CD1c-positive myeloid dendritic cell (primary cell): ENCODE measurements at regions not wholly inside any gene's neighbourhood (a gene's known extent, or its start where the extent isn't known, plus 50 kb on each side); places are given as distances from the start of the nearest gene placed in this dataset.
"Not testable (repeated sequence)": the region's sequence is repeated elsewhere in the genome, so short reads cannot be mapped to it uniquely, and the experiment has no call there.

Experiments
- DNase-seq: peaks from one replicate; pipeline ENCODE4 v3.0.0-alpha.2; 2016; ENCODE audit errors: extremely low spot score

DNA sequence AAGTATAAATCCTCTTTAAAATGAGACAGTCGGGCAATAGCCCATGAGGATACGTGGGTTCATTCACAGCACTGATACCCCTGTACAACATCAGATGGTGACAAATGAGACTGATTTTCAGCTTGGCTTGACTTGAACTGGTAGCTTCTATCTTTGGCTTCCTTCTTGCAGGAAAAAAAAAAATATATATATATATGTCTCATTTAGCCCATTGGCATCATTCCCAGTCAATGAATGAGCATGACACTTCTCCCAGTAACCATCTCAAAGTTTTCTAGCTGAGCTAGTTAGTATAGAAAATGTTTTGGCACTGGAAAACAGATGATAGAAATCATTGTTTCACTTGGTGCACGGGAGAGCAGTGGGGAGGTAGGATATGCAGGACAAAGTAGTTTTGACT lies 222.5 kb upstream of the TAS2R1 start:
- no peak for DNase-seq

- no peak for DNase-seq
Measured at GRCh38 chr5:9851458-9851857, 221.3 kb upstream of the TAS2R1 start.

DNA sequence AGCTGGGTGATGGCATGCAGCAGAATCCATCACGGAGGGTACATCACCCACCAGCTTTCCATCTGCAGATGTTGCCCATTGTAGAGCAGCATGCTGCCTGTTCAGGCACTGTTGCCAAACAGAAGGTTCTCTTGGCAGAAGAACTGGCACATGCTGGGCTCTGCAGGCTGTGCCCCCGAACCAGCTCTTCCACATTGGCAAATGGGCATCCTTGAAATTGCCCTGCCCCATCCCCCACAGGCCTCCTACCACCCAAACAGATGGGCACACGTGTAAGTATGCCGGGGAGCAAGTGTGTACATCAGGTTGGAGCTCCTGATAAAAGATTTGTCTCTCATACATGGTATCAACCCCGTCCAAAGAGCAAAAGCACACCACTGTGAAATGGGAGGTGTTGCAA lies 220.3 kb upstream of the TAS2R1 start:
- no peak for DNase-seq

DNA sequence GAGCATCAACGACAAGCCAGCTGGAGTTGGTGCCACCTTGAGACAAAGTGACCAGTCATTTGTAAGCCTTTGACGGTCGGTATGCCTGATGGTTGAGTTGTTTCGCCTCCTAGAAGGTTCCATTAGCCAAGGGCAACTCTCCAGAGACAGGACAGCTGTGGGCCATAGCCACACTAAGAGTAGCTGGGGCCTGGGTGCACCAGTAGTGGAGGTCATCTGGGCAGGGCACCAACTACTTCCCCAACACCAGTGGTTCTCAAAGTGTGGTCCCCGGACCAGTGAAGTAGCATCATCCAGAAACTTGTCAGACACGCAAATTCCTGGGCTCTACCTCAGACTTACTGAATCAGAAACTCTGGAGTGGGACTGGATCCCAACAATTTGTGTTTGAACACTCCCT lies 217.5 kb upstream of the TAS2R1 start:
- DNase-seq = no peak

DNA sequence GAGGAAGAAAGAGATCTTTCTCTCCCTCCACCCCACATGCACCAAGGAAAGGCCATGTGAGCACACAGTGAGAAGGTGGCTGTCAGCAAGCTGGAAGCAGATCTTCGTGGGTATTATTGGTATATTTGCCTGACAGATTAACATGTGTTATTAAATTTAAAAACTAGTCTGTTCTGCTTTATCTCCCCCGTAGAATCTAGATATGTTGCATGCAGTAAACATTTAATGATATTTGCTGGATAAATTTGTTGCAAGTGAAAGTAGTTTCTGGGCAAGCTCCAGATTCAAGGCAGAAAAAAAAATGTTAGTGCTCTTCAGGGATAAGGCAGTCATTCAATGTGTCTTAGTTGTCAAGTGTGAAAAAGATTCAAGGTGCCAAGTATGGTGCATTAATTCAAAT lies 215.0 kb upstream of the TAS2R1 start:
- DNase-seq = no peak

DNA sequence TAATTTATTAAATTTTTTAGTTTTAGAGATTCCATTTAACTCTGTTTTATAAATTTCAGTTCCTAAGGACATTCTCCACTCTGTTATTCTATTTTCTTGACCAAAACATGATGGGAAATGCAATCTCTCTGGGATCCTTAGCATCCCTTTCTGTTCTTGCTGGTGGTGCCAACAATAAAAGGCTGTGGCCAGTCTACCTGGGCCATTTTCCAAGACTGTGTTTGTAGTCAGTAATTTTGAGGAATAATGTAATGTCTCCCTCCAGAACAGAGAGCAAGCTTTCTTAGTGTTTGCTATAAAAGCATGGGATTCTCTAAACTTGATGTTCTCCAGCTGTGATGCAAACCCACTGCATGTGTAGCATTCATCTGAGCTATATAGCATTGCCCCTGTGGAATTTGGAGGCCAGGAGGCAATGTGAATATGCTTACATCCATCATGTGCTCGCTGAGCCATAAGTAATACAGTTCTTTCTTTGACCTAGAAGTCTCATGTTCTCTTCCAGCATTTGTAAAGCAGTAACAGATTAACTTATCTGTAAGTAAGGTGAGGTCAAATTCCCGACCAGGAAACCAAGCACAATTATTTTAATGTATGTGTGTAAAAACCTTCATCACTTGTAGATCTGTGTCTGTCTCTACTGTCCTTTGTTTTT lies 211.5 kb upstream of the TAS2R1 start:
- no peak for DNase-seq

- no peak for DNase-seq
Measured at GRCh38 chr5:9838916-9839315, 208.8 kb upstream of the TAS2R1 start.

DNA sequence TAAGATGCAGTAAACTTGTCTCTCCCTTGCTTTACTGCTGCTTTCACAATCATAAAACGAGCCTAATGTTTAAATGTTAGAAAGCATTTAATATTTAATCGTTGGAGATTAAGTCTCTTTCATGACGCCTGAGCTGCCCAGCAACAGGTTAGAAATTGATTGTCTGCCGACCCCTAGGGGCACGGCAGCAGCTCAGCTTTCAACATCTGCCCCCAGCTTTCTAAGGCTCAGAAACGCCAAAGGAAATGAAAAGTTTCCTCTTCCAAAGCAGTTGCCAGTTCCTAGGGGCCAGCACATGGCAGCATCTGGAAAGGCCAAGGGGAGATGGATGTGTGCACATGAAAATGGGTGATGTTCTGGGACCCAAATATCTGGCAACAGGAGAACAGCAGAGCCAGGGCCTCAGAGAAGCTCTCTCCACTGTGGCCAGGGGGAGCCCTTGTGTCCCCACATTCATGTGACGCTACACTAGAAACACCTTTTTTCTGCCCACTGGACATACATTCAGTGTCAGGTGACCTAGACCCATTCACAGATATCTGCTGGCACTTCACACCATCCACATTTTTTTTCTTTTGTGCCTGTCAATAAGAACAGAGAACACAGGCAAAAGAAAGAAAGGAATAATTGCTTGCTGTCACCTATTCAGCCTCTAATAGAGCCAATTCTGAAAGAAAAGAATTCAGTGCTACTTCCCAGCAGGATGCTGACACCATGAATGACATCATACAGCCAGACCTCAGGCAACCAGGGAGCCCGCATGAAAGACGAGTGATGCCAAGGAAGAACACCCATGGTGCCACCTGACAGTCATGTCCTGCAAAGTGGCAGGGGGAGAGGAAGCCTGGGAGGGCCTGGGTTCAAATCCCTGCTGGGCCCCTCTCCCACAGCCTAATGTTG lies 205.0 kb upstream of the TAS2R1 start:
- no peak for DNase-seq

- no peak for DNase-seq
Measured at GRCh38 chr5:9833871-9834270, 203.7 kb upstream of the TAS2R1 start.

- no peak for DNase-seq
Measured at GRCh38 chr5:9832921-9833320, 202.8 kb upstream of the TAS2R1 start.

DNA sequence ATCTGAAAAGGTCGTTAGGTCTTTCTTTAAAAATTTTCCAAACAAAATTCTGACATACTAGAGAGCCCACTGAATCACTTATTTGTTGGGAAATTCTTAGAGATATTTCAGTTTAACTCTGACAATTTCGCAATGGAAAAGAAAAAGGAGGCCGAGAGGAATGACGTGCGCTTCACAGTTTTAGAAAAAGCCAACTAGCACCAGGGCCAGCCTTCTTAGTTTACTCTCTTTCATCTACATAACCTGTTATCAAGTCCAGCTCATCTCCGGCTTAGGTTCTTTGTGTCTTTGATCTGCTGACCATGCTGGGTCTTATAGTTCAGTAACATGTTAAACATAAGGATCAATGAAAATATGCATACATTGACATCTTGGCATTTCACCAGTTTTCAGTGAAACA lies 201.7 kb upstream of the TAS2R1 start:
- no peak for DNase-seq

DNA sequence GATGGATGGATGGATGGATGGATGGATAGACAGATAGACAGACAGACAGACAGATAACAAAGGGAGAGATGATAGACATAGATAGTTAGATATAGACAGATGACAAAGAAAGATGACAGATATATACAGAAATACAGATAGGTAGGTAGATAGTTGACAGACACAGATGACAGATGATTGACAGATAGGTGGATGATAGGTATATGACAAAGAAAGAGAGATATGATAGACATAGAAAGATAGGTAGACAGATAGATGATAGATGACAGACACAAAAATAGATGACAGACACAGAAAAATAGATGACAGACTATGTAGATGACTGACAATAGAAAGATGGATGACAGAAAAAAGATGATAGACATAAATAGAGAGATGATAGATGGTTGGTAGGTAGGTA lies 200.0 kb upstream of the TAS2R1 start:
- no peak for DNase-seq

DNA sequence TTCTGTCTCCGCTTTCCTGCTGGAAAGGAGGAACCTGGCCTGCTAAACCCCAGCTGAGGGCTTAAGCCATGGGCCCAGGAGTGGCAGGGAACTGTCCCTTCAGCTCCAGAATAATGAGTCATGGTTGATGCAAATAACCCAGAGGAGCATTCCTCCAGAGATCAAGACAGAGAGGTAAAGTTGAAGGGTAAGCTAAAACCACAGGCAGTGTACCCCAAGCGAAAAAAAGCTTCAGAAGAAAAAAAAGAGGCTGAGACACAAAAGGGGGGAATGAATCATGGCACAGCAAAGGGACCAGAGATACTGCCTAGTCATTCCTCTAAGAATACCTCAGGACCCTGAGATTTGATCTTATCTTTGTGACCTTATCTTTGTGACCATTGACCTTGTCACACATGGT lies 199.5 kb upstream of the TAS2R1 start:
- no peak for DNase-seq

DNA sequence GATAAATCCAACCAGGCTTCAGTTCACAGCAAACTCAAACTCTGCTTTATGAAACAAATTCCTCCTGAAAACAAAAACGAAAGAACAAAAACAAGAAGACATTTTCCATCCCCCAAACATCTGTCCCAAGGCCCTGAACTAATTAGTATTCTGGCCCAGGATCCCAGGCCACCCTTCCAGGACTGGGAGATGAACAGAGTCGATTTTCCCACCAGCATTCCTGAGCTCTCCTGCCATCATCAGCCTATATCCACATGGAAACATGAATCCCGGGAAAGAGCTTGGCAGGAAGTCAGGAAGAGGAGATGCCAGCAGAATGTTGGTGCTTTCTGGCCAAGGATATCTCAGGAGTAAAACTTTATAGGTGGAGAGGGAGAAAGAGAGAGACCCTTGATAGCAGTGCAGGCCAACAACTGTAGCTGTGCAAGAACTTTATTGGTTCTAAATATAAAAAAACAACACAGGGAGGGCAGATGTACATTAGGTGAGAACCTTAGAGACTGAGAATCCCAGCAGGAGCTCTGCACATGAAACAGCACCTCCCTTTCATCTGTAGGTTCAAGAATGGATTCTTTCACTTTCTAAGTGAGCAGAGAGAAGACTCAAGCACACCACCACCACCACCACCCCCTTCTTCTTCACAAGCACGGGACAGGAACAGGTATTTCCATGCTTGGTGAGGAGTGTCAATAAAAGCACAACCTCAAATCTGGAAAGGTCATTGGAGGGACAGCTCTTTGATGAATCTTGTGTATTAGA lies 190.7 kb upstream of the TAS2R1 start:
- no peak for DNase-seq

- no peak for DNase-seq
Measured at GRCh38 chr5:9818340-9818845, 188.2 kb upstream of the TAS2R1 start.

DNA sequence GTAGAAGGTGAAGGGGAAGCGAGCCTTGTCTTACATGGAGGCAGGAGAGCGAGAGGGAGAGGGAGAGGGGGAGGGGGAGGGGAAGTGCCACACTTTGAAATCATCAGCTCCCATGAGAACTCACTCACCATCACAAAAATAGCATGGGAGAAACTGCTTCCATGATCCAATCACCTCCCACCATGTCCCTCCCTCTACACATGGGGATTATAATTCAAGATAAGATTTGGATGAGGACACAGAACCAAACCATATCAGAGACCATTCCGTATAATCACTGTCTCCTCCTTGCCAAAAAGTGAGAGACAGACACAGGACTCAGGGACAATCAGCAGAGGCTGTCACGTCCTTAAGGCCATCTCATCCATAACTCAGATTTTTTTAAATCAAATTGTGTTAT lies 187.7 kb upstream of the TAS2R1 start:
- no peak for DNase-seq

DNA sequence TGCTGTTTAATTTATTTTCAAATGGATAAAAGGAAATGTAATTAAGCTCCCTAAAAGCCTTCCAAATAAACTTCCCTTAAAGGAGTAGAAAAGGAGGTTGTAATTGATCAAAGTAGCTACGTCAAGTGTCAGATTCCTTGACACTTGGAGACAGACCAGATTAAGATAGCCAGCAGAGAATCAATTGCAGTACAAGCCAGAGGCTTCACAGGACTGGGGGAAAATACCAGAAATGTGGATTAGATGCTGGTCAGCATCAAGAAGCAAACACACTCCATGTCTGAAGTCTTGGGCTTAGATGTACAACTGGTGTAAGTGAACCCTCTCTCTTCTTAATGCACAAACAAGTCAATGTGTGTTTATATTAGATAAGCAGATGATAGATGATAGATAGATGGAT lies 184.9 kb upstream of the TAS2R1 start:
- DNase-seq = no peak

GRCh38 chr5:9813305-9813704 lies 183.2 kb upstream of the TAS2R1 start:
- no peak for DNase-seq

- not testable (repeated sequence) for DNase-seq
Measured at GRCh38 chr5:9807366-9807765, 177.2 kb upstream of the TAS2R1 start.

GRCh38 chr5:9801908-9802307 lies 171.8 kb upstream of the TAS2R1 start:
- no peak for DNase-seq

- DNase-seq = no peak
Measured at GRCh38 chr5:9799606-9800005, 169.5 kb upstream of the TAS2R1 start.

DNA sequence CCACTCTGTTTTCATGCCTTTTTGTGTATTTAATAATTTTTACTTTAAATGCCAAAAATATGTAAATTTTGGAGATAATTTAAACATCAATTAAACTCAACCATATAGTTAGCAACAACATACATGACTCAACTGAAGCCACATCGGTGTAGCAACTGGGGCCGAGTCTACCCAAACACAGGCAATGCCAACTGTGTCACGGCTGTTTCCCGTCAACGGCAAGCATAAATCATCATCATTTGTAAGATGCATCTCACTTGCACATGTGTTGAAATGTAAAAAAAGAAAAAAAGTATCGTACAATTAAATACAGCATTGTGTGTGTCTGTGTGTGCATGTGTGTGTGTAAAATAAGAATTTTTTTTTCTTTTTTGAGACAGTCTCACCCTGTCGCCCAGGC lies 160.1 kb upstream of the TAS2R1 start:
- DNase-seq = no peak

- no peak for DNase-seq
Measured at GRCh38 chr5:9789777-9790176, 159.6 kb upstream of the TAS2R1 start.
